ENCODE measurements at regions not wholly inside any gene's neighbourhood (a gene's known extent, or its start where the extent isn't known, plus 50 kb on each side); places are given as distances from the start of the nearest gene placed in this dataset.

DNA sequence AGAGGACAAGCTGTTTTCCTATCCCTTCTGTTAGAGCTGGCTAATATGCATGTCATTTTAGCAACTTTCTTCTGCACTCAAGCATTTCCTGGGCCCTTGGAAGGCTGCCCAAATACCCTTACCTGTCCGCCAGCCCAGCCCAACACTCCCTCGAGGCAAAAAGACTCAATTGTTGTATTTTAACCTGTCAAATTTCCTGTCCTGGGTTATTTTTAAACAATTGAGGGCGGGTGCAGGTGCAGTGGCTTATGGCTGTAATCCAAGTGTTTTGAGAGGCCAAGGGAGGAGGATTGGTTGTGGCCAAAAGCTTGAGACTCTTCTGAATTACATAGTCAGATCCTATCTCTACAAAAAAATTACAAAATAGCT lies 125.0 kb upstream of the ARHGAP28 start:
- H3K27ac ChIP-seq (ENCODE audit: low read depth, low read length) = no peak overlapping the region
- Mint-ChIP-seq H3K27me3 (ENCODE audit: insufficient read depth) (no peaks in the 10 kb centered on the region), H3K4me1 (peaks cover 34% of the 10 kb centered on the region), H3K4me3 (no peak overlapping the region), H3K9me3 (no peaks in the 10 kb centered on the region), H3K36me3 (ENCODE audit: low read depth) (no peaks in the 10 kb centered on the region), H3K27ac (no peak overlapping the region)
- no peaks in the 10 kb centered on the region for H3K36me3 ChIP-seq (ENCODE audit: control insufficient read depth, insufficient read depth, low read length)
- no peaks in the 10 kb centered on the region for H3K27me3 ChIP-seq (ENCODE audit: control insufficient read depth, insufficient read depth, low read length, poor library complexity, severe bottlenecking)
- H3K9me3 ChIP-seq (ENCODE audit: control insufficient read depth, low read length) = no peaks in the 10 kb centered on the region
- WGBS, 2 experiments (ENCODE audit: insufficient coverage in 1 of 2, insufficient read length in 1 of 2) = 83 to 100% methylated on average over 2 to 3 of the region's 3 CpGs
- no peak overlapping the region for H3K4me3 ChIP-seq (ENCODE audit: low read length)
- TF ChIP-seq, protein P1, sequence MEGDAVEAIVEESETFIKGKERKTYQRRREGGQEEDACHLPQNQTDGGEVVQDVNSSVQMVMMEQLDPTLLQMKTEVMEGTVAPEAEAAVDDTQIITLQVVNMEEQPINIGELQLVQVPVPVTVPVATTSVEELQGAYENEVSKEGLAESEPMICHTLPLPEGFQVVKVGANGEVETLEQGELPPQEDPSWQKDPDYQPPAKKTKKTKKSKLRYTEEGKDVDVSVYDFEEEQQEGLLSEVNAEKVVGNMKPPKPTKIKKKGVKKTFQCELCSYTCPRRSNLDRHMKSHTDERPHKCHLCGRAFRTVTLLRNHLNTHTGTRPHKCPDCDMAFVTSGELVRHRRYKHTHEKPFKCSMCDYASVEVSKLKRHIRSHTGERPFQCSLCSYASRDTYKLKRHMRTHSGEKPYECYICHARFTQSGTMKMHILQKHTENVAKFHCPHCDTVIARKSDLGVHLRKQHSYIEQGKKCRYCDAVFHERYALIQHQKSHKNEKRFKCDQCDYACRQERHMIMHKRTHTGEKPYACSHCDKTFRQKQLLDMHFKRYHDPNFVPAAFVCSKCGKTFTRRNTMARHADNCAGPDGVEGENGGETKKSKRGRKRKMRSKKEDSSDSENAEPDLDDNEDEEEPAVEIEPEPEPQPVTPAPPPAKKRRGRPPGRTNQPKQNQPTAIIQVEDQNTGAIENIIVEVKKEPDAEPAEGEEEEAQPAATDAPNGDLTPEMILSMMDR (conservative IDR thresholded peaks at IDR 0.05) = no peak
- H3K9ac ChIP-seq (ENCODE audit: extremely low read depth, low read length, poor library complexity, severe bottlenecking) = no peak overlapping the region
- H3K4me1 ChIP-seq (ENCODE audit: control insufficient read depth, insufficient read depth, low read length) = peaks cover 11% of the 10 kb centered on the region
- no peak for DNase-seq

DNA sequence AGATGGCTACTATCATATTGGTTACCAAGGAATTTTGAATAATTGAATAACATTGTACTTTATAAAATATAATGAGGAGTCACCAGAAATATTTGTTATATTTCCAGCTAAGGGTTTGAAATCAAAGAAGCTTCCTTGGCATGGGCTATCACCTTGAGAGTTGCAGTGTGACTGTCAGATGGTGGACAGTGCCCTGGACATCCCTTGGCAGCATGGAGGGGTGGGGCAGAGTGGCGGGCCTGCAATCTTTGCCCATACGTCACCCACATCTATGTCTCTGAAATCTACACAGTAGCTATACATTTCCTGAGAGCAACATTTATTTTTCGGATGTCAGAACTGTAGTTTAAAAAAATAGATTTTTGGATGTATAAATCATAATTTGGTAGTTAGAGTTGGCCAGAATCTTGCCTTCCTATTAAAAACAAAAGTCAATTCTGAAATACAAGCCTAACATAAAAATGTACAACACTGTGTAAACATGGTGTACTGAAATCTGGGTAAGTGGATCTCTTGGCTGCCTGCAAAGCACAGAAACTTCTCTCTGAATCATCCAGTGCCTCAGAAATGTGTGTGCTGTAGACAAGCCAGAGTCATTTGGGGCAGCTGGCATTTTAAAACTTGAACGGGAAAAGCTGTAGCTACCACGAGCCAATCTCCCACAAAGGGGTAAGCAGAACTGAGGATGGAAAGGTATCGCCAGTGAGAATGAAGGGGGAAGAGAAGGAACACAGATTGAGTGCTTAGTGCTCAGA lies 124.2 kb upstream of the ARHGAP28 start:
- peak overlapping the region; percentile 67 for H3K27ac Mint-ChIP-seq
- H3K9ac ChIP-seq (ENCODE audit: extremely low read depth, low read length, poor library complexity, severe bottlenecking) = no peak overlapping the region

DNA sequence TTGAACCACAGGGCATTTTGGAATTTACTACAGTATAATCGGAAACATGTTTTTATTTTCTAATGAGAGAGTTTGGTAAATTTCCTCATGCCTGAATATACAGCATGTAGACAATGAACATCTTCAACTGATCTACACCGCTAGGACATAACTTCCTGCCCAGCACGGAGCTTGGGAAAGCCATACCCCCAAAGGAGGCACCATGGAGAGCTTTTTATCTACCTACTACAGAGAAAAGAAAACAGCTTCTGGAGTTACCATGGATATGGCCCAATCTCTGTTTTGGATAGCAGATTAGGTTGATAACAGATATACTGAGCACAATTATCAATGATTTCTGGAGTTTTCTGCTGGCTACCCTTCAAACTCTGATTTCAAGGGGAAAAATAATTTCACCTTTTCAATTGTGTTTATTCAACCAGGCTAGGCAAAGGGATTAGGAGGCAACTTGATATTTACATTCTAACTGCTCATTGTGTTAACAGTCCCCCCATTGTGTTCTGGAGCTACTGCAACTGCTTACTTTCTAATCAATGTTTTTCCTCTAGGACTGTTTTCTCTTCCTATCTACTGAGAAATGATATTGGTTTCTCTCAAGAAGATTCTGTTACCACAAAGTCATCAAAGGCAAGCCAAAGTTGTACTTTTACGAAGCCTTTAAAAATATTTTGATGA lies 123.0 kb upstream of the ARHGAP28 start:
- DNase-seq = peak; percentile 66
- H3K4me3 Mint-ChIP-seq = no peak overlapping the region
- TF ChIP-seq, protein P1 (conservative IDR thresholded peaks at IDR 0.05) = no peak
- peaks cover 2% of the 10 kb centered on the region for H3K36me3 Mint-ChIP-seq (ENCODE audit: low read depth)
- 39 to 67% methylated on average over 1 to 3 of the region's 4 CpGs for WGBS, 2 experiments (ENCODE audit: insufficient coverage in 1 of 2, insufficient read length in 1 of 2)
- Histone ChIP-seq H3K27me3 (ENCODE audit: control insufficient read depth, insufficient read depth, low read length, poor library complexity, severe bottlenecking) (no peaks in the 10 kb centered on the region), H3K4me1 (ENCODE audit: control insufficient read depth, insufficient read depth, low read length) (peaks cover 11% of the 10 kb centered on the region), H3K36me3 (ENCODE audit: control insufficient read depth, insufficient read depth, low read length) (no peaks in the 10 kb centered on the region), H3K27ac (ENCODE audit: low read depth, low read length) (no peak overlapping the region), H3K4me3 (ENCODE audit: low read length) (no peak overlapping the region), H3K9ac (ENCODE audit: extremely low read depth, low read length, poor library complexity, severe bottlenecking) (peak overlapping the region; percentile 0), H3K9me3 (ENCODE audit: control insufficient read depth, low read length) (peaks cover 2% of the 10 kb centered on the region)
- H3K4me1 Mint-ChIP-seq = peaks cover 40% of the 10 kb centered on the region
- H3K27me3 Mint-ChIP-seq (ENCODE audit: insufficient read depth) = no peaks in the 10 kb centered on the region
- H3K27ac Mint-ChIP-seq = peak overlapping the region; percentile 88
- no peaks in the 10 kb centered on the region for H3K9me3 Mint-ChIP-seq

More for the DNA sequence above, 124.2 kb upstream of the ARHGAP28 start:
- Histone ChIP-seq H3K27me3 (ENCODE audit: control insufficient read depth, insufficient read depth, low read length, poor library complexity, severe bottlenecking) (no peaks in the 10 kb centered on the region), H3K27ac (ENCODE audit: low read depth, low read length) (no peak overlapping the region), H3K36me3 (ENCODE audit: control insufficient read depth, insufficient read depth, low read length) (no peaks in the 10 kb centered on the region), H3K4me3 (ENCODE audit: low read length) (no peak overlapping the region), H3K9me3 (ENCODE audit: control insufficient read depth, low read length) (no peaks in the 10 kb centered on the region), H3K4me1 (ENCODE audit: control insufficient read depth, insufficient read depth, low read length) (peaks cover 11% of the 10 kb centered on the region)
- Mint-ChIP-seq H3K36me3 (ENCODE audit: low read depth) (no peaks in the 10 kb centered on the region), H3K9me3 (no peaks in the 10 kb centered on the region), H3K4me3 (no peak overlapping the region), H3K4me1 (peaks cover 40% of the 10 kb centered on the region), H3K27me3 (ENCODE audit: insufficient read depth) (no peaks in the 10 kb centered on the region)
- TF ChIP-seq, protein P1 (conservative IDR thresholded peaks at IDR 0.05) = no peak
- no peak for DNase-seq
- 84% methylated on average over 5 of the region's 6 CpGs; no CpG with 5 or more reads in 1 of the 2 experiments for WGBS, 2 experiments (ENCODE audit: insufficient coverage in 1 of 2, insufficient read length in 1 of 2)
